GM18508 (cell line): ENCODE measurements at regions not wholly inside any gene's neighbourhood (a gene's known extent, or its start where the extent isn't known, plus 50 kb on each side); places are given as distances from the start of the nearest gene placed in this dataset.

ENCODE experiments used
- ATAC-seq: cut with Tn5 transposase; IDR thresholded peaks from one replicate; pipeline ENCODE4 v1.9.1; 2021; ENCODE audit warnings: moderate number of reproducible peaks; ENCODE audit not compliant: insufficient read depth, unreplicated experiment

- no peak for ATAC-seq
Observed at GRCh38 chr11:90774727-90775566, 552.1 kb upstream of the CHORDC1 start.

DNA sequence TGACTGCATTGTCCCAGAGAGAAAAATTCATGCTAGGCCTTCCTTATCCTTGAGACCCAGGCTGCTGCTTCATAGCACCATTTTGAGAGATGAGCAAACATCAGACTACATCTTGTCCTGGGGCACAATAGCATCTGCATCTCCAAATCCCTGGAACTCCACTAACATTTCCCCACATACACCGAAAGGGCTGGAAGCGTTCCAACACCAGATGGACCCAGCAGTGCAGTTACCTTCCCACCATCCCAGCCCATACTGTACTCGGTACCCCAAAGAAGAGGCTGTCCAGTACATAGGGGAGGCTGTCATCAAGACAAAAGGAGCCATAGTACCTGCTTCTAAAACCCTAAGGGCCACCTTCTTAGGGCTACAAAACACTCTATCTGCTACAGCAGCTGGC, 547.2 kb upstream of the CHORDC1 start:
- no peak for ATAC-seq

DNA sequence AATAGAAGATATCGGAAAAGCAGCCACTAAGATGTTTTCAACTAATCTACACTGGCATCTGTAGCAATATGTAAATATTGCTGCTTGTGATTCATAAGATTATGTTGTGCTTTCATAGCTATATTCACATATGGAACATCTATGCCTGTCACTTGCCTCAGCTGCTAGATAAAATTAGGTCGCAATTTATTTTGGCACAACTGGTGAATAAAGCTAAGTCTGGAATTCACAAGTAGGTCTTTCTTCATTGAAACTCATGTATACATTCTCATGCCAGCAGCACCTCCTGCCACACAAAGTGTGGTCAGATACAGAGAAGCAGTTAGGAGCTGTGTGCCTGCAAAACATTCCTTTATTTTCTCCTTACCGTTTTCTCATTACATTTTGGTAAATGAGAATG, 543.3 kb upstream of the CHORDC1 start:
- ATAC-seq = no peak

GRCh38 chr11:90764691-90765090, 541.8 kb upstream of the CHORDC1 start:
- ATAC-seq = no peak

DNA sequence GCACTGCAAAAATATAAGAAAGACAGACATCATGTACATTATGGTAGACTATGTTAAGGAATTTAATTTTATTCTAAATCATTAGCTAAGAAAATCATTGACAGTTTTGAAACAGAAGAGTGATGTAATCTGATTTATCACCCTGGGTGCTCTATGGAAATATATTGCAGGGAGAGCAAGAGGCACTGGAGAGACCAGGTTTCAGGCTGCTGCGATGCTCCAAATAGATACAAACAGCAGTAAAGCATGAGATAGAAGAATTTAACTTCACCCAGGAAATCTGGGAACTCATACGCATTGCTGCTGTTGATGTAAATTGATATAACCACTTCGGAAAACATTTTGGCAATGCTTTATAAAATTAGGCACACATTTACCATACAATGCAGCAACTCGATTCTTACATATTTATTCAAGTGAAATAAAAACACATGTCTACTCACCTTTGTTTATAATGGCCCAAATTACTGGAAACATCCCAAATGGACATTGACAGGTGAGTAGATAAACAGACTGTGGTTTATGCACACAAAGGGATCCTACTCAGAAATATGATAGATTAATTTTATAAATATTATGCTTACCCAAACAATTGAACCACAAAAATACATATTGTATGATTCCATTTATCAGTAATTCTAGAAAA, 535.1 kb upstream of the CHORDC1 start:
- no peak for ATAC-seq

DNA sequence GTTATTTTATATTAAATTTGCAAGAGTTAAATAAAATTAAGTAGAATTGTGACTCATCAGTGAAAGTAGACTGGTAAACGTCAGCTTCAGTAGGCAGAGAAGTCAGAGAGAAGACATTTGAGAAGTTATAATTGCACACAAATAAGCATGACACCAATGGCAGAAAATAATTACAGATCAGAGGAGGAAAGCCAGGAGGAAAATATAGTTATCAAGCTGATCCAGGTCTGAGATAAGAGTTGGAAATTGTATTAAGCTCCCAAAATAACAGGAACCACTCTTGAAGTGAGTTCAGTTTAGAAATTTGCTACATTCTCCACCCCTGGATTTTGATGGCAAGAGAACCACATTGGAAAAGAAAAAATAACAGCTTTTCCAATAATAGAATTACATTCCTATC, 533.8 kb upstream of the CHORDC1 start:
- no peak for ATAC-seq

DNA sequence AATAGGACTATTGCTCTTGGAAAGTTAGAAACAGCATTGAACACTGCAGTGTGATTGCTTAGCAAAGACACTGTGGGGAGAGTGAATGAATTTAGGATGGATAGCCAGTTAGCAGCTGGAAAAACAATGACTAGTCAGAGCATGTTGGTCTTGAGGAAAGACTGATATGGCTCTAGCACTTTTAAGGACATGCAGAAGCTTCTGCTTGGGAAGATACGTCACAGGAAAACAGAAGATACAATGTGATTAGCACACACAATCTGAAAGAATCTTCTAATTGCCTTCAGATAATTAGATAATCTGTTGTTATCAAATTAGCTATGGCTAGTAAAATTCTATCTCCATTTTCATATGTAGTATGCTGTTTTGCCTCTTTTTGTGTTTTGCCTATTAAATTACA, 530.7 kb upstream of the CHORDC1 start:
- no peak for ATAC-seq

- no peak for ATAC-seq
Observed at GRCh38 chr11:90747057-90747456, 524.2 kb upstream of the CHORDC1 start.

DNA sequence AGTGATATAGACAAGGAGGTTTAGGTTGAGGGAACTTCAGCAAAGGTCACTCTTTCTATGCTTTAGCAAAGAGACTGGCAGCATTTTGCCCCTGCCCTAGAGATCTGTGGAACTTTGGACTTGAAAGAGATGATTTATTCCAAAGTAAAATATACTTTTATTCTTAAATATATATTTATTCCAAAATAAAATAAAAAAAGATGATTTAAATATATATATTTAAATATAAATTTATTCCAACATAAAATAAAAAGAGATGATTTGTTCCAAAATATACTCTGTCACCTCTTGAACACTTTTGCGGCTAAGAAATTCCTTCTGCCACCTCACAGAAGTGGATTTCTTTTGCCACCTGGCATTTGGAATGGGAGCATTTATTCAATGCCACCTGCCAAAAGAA, 521.3 kb upstream of the CHORDC1 start:
- no peak for ATAC-seq

GRCh38 chr11:90738799-90739198, 516.0 kb upstream of the CHORDC1 start:
- peak; percentile 84 for ATAC-seq

- ATAC-seq = no peak
Observed at GRCh38 chr11:90737444-90738050, 514.7 kb upstream of the CHORDC1 start.

DNA sequence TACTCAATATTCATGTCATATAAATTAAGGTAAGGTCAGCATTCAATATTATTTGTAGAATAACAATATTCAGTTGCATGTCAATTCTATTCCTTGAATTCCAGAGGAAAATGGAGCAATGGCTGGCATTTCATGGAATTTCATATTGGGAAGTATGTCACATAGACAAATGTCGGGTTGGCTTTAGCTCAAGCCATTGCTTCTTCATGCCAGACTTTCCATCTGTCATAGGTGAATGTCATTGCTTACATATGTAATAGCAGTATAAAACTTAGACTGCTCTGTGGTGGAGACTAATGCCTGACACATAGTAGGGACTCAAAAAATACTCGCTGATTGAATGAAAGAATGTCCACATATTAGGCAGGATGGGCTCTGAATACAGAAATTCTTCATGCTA, 509.6 kb upstream of the CHORDC1 start:
- ATAC-seq = no peak

DNA sequence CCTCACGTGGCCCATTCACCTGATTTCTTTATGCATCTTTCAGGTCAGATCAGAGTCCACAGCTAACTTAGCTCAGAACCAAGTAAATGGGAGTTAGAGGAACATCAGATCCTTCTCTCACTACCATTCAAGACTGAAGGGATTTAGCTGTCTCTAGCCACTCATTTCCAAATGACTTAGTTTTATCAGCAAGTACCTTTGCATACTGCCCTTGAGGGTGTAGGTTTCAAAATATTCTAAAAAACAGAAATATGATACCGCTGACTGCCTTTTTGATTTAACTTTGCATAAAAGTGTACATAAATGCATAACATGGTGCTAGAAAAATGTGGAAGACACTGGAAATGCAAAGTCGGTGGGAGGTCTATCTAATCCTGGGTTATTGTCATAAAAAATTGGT, 500.6 kb upstream of the CHORDC1 start:
- ATAC-seq = no peak

DNA sequence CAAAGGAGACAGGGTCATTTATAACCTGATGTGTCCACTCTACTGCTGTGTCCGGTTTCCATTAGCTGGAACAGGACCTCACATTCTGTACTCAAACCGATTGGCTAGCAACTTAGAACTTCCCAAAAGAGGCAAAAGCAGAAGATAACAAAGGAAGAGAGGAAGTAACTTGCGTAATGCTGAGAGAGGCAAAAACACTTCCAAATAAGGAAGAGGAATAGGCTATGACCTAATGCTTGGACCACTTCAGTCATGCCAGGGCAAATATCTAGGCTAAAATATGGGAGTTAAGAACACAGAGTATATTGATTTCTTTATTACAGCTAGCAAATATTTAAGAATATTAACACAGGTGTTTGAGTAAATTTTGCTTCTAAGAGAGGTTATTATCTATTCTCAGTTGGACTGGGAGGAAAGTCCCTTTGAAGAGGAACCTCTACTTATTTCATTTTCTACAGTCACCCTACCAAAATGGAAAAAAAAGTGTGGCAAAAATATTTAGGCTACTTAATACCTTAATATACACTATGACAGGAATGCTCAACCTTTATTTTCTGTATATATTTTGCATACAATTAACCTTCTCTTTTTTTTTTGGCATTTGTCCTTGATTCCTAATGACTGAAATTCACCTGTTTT, 499.8 kb upstream of the CHORDC1 start:
- no peak for ATAC-seq

- ATAC-seq = no peak
Observed at GRCh38 chr11:90717522-90717921, 494.7 kb upstream of the CHORDC1 start.

GRCh38 chr11:90705661-90706060, 482.8 kb upstream of the CHORDC1 start:
- no peak for ATAC-seq

- ATAC-seq = no peak
Observed at GRCh38 chr11:90704510-90704909, 481.7 kb upstream of the CHORDC1 start.

DNA sequence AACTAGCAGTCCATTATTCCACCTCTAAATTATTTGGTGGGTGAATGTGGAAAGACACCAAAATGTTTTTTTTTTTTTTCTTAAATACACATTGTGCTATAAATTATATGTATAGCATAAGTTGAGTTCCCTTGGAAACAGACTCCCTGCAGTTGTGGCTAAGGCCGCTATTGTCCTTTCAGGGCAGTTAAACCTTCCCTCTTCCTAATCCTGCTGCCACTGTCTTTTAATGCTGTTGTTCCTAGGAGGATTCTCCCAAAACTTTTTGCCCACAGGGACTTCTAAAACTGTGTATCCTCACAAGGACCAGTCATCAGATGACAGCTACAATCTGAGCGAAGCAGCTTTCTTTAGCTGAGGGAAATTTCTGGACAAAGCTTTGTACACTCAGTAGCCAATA, 478.9 kb upstream of the CHORDC1 start:
- no peak for ATAC-seq

GRCh38 chr11:90700789-90701439, 478.1 kb upstream of the CHORDC1 start:
- peak; percentile 77 for ATAC-seq

DNA sequence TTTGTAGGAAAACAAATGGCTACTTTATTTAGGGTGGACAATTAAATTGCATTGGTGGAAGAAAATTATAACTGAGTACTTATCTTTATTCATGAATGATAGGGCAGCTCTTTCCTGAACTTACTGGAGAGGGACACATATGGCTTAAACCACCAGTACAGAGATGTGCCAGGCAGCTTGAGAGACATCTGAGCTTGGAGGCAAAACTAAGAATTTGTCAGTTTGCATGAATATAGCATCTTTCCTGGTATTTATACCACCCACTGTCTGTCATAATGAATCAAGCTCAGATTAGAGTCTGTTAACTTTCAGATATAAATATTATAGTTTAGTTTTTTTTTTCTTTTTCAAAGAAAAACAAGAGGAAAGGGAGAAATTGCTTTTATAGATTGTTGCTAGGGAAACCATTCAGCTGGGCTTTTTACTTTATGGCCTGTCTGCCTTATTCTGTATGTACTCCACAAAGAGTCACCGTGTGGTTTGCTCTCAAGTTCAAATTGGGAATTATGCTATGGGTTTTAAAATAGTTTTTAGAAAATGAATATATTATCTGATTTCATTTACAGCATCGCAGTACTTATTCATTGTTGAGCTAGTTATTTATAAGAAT, 477.0 kb upstream of the CHORDC1 start:
- ATAC-seq = no peak
